AG04450 (cell line): ENCODE measurements at regions not wholly inside any gene's neighbourhood (a gene's known extent, or its start where the extent isn't known, plus 50 kb on each side); places are given as distances from the start of the nearest gene placed in this dataset.

Experiments used
- CTCF ChIA-PET: fragments of 300-600, 350-600 bp; formaldehyde crosslinking; extraction: SDS; loops from one replicate; lab custom pipeline; 2022; ENCODE audit warnings: antibody characterized with exemption, inconsistent platforms; lab: Charles Lee
- POLR2A ChIA-PET: fragments of 350-600 bp; formaldehyde crosslinking; extraction: SDS; loops from one replicate; lab custom pipeline; 2021; ENCODE audit warnings: antibody characterized with exemption, inconsistent platforms; lab: Yijun Ruan, JAX
- DNase-seq: peaks from one replicate; pipeline ENCODE4 v3.0.0-alpha.2; 2011; ENCODE audit warnings: low read depth, low spot score
- H3K27ac ChIP-seq: one replicate; pipeline ENCODE4 v1.5.1; 2012; ENCODE audit warnings: low read depth, low read length, control low read depth
- H3K27me3 ChIP-seq: one replicate; pipeline ENCODE4 v1.6.0; 2012; ENCODE audit warnings: low read length; ENCODE audit not compliant: control insufficient read depth, insufficient read depth
- H3K4me3 ChIP-seq: 2 replicates; pipeline ENCODE4 v1.5.1; 2011; ENCODE audit warnings: mild to moderate bottlenecking, low read depth, low read length, control low read depth
- H3K9me3 ChIP-seq: 2 replicates; pipeline ENCODE4 v1.5.1; 2012; ENCODE audit warnings: low read length; ENCODE audit not compliant: control insufficient read depth, insufficient read depth
- TF ChIP-seq, protein P1 (sequence below): IDR thresholded peaks from 2 replicates; pipeline ENCODE4 v1.5.1; 2011; ENCODE audit warnings: low read depth, low read length, control low read depth, inconsistent platforms

DNA sequence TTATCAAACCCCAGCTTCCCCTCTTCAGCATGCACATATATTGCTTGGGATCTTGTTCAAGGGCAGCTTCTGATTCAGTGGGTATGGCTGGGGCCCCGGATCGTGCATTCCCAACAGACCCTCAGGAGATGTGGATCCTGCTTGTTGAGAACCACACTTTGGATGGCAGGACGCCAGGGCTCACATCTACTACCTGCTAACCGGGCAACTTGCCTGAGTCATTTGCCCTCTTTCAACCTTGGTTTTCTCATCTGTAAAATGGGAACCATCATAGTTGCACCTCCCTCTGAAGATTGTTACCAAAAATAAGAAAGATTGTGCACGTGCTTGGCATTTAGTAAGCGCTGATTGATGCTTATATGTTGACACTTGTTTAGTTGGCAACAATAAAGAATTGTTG, 154.6 kb downstream of the ACKR3 start:
- H3K9me3 ChIP-seq = peaks cover 4% of the 10 kb centered on the region; the same call in 1 of the 2 replicates
- no peaks in the 10 kb centered on the region for H3K27me3 ChIP-seq
- ChIA-PET POLR2A (no interaction called here), CTCF (no interaction called here)
- H3K27ac ChIP-seq = no peak overlapping the region
- DNase-seq = no peak
- TF ChIP-seq, protein P1, sequence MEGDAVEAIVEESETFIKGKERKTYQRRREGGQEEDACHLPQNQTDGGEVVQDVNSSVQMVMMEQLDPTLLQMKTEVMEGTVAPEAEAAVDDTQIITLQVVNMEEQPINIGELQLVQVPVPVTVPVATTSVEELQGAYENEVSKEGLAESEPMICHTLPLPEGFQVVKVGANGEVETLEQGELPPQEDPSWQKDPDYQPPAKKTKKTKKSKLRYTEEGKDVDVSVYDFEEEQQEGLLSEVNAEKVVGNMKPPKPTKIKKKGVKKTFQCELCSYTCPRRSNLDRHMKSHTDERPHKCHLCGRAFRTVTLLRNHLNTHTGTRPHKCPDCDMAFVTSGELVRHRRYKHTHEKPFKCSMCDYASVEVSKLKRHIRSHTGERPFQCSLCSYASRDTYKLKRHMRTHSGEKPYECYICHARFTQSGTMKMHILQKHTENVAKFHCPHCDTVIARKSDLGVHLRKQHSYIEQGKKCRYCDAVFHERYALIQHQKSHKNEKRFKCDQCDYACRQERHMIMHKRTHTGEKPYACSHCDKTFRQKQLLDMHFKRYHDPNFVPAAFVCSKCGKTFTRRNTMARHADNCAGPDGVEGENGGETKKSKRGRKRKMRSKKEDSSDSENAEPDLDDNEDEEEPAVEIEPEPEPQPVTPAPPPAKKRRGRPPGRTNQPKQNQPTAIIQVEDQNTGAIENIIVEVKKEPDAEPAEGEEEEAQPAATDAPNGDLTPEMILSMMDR = no peak
- no peak overlapping the region for H3K4me3 ChIP-seq

DNA sequence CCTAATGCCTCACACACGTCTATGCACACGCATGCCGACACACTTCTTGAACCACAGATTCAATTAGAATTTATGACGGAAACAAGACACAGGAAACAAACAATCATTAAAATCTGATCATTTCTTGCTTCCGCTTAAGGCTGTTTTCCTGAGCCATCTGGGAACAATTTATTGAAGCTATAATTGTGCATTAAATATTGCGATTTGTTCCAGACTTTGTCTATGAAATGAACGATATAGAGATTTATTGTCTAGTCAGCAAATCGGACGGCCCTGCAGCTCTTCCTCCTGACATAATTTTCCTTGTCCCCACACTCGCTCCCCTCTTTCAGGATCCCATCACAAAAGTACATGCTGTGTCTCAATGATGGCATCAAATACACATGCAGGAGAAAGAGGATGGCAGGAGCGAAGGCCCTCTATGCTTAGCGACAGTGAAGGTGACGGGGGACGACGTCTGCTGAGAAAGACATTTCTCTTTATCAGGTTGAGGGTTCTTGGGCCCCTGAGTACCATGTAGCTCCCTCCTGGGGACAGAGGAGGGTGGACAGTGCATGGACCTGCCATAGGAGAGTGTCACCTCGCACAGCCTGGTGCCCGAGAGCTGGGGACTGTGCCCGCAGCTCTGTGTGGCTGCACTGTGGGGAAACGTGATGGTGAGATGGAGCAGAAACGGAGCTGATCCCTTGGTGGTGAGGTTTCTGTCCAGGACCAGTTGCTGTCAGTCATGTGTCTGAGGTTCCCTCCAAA, 157.3 kb downstream of the ACKR3 start:
- Histone ChIP-seq H3K9me3 (peaks cover 4% of the 10 kb centered on the region; the same call in 1 of the 2 replicates), H3K27me3 (no peaks in the 10 kb centered on the region), H3K4me3 (no peak overlapping the region), H3K27ac (no peak overlapping the region)
- ChIA-PET CTCF (no interaction called here), POLR2A (no interaction called here)
- no peak for DNase-seq
- TF ChIP-seq, protein P1 = no peak

DNA sequence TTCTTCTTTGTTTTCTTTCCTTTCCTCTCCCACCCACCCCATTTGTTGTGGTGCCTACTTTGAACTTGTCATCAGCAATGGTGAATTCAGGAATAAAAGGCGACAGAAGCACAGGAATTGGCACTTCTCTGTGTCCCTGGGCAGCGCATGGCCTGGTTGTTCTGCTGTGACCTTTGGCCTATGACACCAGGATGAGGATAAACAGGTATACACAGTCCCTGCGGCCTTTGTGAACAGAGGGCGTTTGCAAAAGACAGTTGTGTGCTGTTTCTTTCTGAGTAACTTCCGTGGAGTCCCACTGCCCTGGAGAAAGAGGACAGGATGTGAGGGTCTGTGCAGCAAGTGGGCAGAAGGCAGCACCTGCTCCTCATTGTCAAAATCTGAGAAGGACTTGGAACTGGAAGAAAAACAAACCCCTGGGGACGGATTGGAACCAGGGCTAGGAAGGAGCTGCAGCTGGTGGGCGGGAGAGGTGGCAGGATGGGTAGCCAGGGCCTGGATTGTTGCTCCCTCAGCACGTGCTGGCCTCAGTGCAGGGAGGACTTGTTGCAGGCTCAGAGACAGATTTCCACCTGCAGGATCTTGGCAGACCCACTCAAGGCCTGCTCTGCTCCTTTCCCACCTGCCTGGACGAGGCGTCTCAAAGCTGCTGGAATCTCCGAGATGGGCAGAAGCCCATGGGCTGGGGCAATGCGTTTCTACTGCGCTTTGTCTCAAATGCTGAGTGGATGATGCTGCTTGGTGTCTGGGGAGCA, 159.5 kb downstream of the ACKR3 start:
- Histone ChIP-seq H3K27me3 (peaks cover 2% of the 10 kb centered on the region), H3K27ac (no peak overlapping the region), H3K4me3 (no peak overlapping the region), H3K9me3 (peaks cover 4% of the 10 kb centered on the region; the same call in 1 of the 2 replicates)
- no peak for DNase-seq
- ChIA-PET POLR2A (no interaction called here), CTCF (no interaction called here)
- TF ChIP-seq, protein P1 = no peak

DNA sequence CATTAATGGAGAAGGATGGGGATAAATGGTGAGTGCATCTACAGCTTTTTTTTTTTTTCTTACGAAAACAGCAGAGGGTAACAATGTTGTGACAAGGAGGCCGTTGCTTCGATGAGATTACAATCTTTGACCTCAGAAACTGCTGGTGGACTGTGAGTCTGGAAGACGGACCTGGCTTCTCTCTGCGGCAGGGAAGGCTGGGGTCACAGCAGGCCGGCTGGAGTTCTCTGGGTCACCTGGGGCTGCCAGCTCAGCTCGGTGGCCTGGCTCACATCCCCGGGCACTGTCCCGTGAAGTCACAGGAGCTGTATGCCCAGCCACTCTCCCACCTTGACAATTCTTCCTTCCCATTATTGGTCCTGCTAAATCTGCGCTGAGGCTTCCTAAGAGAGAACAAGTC, 160.8 kb downstream of the ACKR3 start:
- H3K9me3 ChIP-seq = no peaks in the 10 kb centered on the region
- no peak overlapping the region for H3K27ac ChIP-seq
- peaks cover 2% of the 10 kb centered on the region for H3K27me3 ChIP-seq
- ChIA-PET CTCF (no interaction called here), POLR2A (no interaction called here)
- no peak overlapping the region for H3K4me3 ChIP-seq
- DNase-seq = no peak
- TF ChIP-seq, protein P1 = no peak
